Vagina (tissue), 2 donors: ENCODE measurements at regions not wholly inside any gene's neighbourhood (a gene's known extent, or its start where the extent isn't known, plus 50 kb on each side); places are given as distances from the start of the nearest gene placed in this dataset.

ENCODE experiments used
- CTCF ChIP-seq, 3 experiments: fragments of 450-650 bp in 2 of 3; fragments of 200-600 bp in 1 of 3; sonication (generic) in 1 of 3; IDR thresholded peaks; one replicate each; pipeline ENCODE4 v1.5.1; 2017 to 2019; ENCODE audit warnings: antibody characterized with exemption in 3 of 3, mild to moderate bottlenecking in 2 of 3, moderate library complexity in 2 of 3
- POLR2A ChIP-seq, 2 donors: fragments of 450-650 bp; IDR thresholded peaks; one replicate each; pipeline ENCODE4 v1.6.1; 2017; ENCODE audit warnings: antibody characterized with exemption in 2 of 2, mild to moderate bottlenecking in 2 of 2, moderate library complexity in 2 of 2

GRCh38 chr15:81495780-81496467, 121.9 kb upstream of the TMC3 start:
- TF ChIP-seq CTCF (IDR thresholded peaks at IDR 0.05), result no peak
- TF ChIP-seq POLR2A (IDR thresholded peaks at IDR 0.05), result no peak
